BE2C (cell line): ENCODE measurements at regions not wholly inside any gene's neighbourhood (a gene's known extent, or its start where the extent isn't known, plus 50 kb on each side); places are given as distances from the start of the nearest gene placed in this dataset.
"Not testable (repeated sequence)": the region's sequence is repeated elsewhere in the genome, so short reads cannot be mapped to it uniquely, and the experiment has no call there.

Experiments
- DNase-seq: peaks from one replicate; pipeline ENCODE4 v3.0.0-alpha.2; 2020
- H3K27me3 ChIP-seq: fragments of 250-450 bp; sonication (Bioruptor Pico); 2 replicates; pipeline ENCODE4 v1.5.1; 2020; ENCODE audit warnings: mild to moderate bottlenecking
- H3K36me3 ChIP-seq: fragments of 250-450 bp; sonication (Bioruptor Pico); 2 replicates; pipeline ENCODE4 v1.5.1; 2020; ENCODE audit warnings: mild to moderate bottlenecking
- H3K4me1 ChIP-seq: fragments of 250-450 bp; sonication (Bioruptor Pico); 2 replicates; pipeline ENCODE4 v1.5.1; 2020
- H3K4me3 ChIP-seq: 2 replicates; pipeline ENCODE4 v1.5.1; 2011; ENCODE audit warnings: low read depth, low read length
- H3K9me3 ChIP-seq: fragments of 250-450 bp; sonication (Bioruptor Pico); 2 replicates; pipeline ENCODE4 v1.5.1; 2020
- TF ChIP-seq, protein P1 (sequence below): IDR thresholded peaks from 2 replicates; pipeline ENCODE4 v1.5.1; 2012; ENCODE audit warnings: mild to moderate bottlenecking, low read depth, low read length

DNA sequence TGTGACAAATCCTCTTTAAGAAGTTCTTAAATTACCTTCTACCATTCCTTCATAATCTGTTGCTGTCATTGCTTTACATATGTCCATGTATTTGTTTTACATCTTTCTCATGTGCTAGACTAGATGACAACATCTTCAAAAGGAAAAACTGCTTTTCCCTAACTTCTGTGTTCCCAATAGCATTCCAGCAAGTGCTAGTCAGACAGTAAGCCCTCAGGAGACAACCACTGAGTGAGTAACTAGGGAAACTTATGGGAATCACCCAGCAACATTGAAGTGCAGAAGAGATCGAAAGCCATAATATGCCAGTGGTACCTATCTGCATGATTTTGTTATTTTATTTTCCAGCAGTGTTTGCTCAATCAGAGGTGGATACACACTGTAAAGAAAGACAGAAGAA lies 889.7 kb upstream of the API5 start:
- Histone ChIP-seq H3K36me3 (no peaks in the 10 kb centered on the region), H3K4me3 (no peak overlapping the region), H3K27me3 (no peaks in the 10 kb centered on the region), H3K9me3 (no peaks in the 10 kb centered on the region), H3K4me1 (no peaks in the 10 kb centered on the region)
- TF ChIP-seq, protein P1, sequence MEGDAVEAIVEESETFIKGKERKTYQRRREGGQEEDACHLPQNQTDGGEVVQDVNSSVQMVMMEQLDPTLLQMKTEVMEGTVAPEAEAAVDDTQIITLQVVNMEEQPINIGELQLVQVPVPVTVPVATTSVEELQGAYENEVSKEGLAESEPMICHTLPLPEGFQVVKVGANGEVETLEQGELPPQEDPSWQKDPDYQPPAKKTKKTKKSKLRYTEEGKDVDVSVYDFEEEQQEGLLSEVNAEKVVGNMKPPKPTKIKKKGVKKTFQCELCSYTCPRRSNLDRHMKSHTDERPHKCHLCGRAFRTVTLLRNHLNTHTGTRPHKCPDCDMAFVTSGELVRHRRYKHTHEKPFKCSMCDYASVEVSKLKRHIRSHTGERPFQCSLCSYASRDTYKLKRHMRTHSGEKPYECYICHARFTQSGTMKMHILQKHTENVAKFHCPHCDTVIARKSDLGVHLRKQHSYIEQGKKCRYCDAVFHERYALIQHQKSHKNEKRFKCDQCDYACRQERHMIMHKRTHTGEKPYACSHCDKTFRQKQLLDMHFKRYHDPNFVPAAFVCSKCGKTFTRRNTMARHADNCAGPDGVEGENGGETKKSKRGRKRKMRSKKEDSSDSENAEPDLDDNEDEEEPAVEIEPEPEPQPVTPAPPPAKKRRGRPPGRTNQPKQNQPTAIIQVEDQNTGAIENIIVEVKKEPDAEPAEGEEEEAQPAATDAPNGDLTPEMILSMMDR, result no peak
- no peak for DNase-seq

DNA sequence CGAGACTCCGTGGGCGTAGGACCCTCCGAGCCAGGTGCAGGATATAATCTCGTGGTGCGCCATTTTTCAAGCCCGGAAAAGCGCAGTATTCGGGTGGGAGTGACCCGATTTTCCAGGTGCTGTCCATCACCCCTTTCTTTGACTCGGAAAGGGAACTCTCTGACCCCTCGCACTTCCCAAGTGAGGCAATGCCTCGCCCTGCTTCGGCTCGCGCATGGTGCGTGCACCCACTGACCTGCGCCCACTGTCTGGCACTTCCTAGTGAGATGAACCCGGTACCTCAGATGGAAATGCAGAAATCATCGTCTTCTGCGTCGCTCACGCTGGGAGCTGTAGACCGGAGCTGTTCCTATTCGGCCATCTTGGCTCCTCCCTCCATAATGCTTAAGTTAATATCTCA lies 876.9 kb upstream of the API5 start:
- not testable (repeated sequence) for H3K9me3 ChIP-seq, H3K36me3 ChIP-seq, H3K4me3 ChIP-seq, H3K27me3 ChIP-seq, DNase-seq, H3K4me1 ChIP-seq

DNA sequence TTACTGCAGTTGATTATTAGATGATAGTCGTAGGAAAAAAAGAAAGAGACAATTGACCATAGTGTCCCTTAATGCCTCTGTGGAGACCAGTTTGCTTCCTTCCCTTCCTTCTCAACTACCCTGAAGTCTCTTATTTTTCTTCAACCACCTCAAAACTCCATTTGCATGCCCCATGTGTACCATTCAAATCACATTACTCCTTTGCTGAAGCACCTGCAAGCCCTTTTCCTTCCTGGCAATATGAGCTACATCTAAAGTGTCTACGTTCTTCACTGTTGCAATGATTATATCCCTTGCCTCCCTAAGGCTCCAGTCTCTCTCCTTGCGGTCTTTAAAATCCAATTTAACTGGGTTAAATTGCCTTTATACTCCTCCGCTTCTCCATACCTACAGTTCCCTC lies 867.4 kb upstream of the API5 start:
- no peak for DNase-seq
- Histone ChIP-seq H3K27me3 (no peaks in the 10 kb centered on the region), H3K36me3 (no peaks in the 10 kb centered on the region), H3K4me3 (no peak overlapping the region), H3K9me3 (no peaks in the 10 kb centered on the region), H3K4me1 (no peaks in the 10 kb centered on the region)
- TF ChIP-seq, protein P1, result no peak

DNA sequence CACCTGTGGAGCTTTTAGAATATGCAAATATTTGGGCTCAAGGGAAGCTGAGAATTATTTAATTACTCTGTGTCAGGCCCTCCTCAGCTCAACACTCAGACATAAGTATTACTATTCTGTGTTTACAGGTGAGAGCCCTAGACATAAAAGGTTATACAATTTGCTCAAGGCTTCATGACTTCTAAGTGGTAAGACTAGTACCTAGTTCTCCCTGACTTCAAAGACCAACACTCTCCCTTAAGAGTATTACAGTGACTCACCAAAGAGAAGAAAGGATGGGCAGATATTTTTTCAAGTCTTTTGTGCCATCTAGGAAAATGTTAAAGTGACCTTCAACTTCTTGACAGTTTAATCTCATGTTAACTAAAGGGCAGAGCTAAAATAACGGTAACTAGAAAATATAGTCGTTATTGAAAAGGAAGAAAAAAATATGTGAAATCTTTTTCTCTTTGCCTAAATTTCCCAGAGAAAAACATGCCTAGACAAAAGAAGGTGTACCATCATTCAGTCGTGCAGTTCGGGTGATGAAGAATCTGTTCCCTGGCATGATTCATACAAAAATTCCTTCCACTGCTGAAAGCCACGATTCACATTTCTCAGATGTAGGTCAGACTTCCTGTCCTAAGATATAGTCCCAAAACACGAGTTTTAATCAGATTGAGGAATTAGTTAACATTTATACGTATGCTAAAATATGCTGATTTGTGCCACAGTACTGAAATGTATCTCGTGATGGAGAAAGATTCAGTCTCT lies 849.1 kb upstream of the API5 start:
- DNase-seq, result no peak
- H3K27me3 ChIP-seq, result no peaks in the 10 kb centered on the region
- no peaks in the 10 kb centered on the region for H3K4me1 ChIP-seq
- H3K36me3 ChIP-seq, result no peaks in the 10 kb centered on the region
- no peak overlapping the region for H3K4me3 ChIP-seq
- TF ChIP-seq, protein P1, result no peak
- H3K9me3 ChIP-seq, result no peaks in the 10 kb centered on the region

DNA sequence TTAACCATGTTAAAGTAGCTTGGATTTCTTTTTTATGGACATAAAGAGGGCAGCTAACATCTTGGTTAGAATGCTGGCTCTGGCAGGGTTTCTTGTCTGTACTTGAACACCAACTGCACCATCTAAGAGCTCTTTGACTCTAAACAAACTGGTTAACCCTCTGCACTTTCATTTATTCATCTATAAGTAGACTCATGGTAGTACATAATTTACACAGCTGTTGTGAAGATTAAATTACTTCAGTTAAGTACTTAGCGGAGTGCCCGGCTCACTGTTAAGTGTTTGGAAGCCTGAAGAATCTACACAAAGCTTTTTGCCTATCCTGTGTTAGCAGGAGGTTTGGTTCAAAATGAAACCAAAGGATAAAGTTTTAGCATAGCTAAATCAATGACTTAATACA lies 846.2 kb upstream of the API5 start:
- TF ChIP-seq, protein P1, result no peak

DNA sequence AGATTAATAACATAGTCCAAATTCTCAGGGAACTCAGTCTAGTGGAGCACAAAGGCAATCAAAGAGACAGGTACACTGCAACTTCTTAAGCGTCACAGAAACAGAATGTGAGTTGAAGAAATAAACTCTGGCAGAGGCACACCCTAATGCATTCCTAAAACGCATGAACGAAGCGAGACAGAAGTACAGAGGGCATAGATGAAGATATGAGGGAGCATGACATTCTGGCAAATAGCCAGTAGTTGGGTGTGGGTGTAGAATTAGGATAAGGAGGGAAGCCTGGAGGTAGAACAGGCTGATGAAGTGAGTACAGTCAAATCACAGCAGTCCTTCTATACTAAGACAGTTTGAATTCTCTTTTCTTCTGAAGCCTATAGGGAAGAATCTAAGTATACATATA lies 838.7 kb upstream of the API5 start:
- Histone ChIP-seq H3K27me3 (no peaks in the 10 kb centered on the region), H3K9me3 (no peaks in the 10 kb centered on the region), H3K36me3 (no peaks in the 10 kb centered on the region), H3K4me3 (no peak overlapping the region), H3K4me1 (no peaks in the 10 kb centered on the region)
- DNase-seq, result no peak
- TF ChIP-seq, protein P1, result no peak

More for the DNA sequence above, 846.2 kb upstream of the API5 start:
- Histone ChIP-seq H3K4me1 (no peaks in the 10 kb centered on the region), H3K27me3 (no peaks in the 10 kb centered on the region), H3K4me3 (no peak overlapping the region), H3K9me3 (no peaks in the 10 kb centered on the region), H3K36me3 (no peaks in the 10 kb centered on the region)
- no peak for DNase-seq
